CD4-positive, alpha-beta T cell treated with Interleukin-6 at 100 ng/mL for 8 hours (primary cell): ENCODE measurements at regions not wholly inside any gene's neighbourhood (a gene's known extent, or its start where the extent isn't known, plus 50 kb on each side); places are given as distances from the start of the nearest gene placed in this dataset.
A peak's percentile ranks its signal among the peaks of the same experiment; 100 is the strongest.
"Not testable (repeated sequence)": the region's sequence is repeated elsewhere in the genome, so short reads cannot be mapped to it uniquely, and the experiment has no call there.

ENCODE experiments used
- DNase-seq: peaks from one replicate; pipeline ENCODE4 v3.0.0-alpha.2; 2020; ENCODE audit warnings: mixed read lengths, low spot score

DNA sequence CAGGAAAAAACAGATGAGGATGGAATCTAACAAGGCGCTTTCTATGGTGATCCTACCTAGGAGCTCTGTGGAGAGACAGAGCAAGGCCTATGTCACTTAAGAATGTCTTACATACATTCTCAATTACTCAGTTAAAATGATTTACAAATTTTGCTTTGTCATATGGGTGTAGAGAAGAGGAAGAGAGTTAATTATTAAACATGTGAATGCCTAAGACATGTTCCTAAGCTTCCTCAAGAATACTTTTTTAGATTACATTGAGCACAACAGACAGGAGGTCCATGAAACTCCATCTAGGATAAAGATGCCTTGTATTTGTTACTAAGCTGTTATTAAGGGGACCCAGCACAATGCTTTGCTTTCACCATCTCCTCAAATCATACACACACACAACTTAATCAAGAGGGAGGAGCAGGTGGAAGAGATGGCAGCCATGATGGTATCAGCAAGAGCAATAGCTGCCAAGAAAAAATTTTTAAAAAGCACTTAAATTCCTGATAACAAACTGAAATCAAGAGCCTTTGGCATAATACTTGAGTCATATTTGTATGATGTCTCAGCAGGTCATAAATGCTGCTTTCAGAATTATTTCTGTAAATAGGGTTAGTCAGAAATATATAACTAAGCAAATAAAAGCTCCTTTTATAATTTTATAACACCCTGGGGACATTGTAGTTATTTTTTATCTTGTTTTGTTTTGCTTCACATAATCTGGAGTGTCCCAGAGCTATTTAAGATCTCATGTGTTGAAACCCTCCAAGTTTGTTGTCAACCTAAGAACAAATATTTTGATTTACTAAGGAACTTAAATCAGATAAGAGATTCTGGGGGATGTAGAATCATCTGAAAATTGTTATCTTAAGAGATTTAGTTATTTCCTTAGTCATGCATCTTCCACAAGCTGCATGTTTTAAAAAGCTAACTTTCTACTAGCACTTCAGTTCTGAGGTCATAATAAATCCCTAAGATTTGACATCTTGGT is 70.0 kb upstream of the CD2AP start:
- DNase-seq, result no peak

DNA sequence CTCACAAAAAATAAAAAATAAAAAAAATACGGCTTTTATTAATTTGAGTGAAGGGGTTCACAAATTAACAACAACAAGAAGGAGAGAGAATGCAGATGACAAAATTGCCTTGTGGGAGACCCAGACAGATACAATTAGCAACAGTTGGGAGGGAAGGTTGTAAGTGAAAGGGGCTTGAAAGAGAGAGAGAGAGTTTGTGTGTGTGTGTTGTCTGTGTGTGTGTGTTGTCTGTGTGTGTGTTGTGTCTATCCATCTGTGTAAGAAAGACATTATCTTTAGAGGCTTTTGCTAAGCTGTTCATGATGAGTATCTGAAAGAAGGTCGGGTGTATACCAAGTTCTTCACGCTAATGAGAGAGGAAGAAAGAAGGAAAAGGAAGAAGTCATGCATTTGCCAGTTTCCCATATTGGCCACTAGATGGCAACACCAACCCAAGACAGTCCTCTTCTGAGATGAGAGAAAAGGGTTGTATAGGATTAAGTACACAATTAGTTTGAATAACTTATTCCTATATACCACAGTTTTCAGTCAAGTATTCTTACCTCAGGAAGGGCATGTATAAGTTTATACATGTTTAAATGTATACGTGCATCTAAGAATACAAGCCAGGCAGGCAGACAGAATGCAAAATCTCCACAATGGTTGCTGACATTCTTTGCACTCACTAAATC is 63.7 kb upstream of the CD2AP start:
- peak; percentile 57 for DNase-seq

DNA sequence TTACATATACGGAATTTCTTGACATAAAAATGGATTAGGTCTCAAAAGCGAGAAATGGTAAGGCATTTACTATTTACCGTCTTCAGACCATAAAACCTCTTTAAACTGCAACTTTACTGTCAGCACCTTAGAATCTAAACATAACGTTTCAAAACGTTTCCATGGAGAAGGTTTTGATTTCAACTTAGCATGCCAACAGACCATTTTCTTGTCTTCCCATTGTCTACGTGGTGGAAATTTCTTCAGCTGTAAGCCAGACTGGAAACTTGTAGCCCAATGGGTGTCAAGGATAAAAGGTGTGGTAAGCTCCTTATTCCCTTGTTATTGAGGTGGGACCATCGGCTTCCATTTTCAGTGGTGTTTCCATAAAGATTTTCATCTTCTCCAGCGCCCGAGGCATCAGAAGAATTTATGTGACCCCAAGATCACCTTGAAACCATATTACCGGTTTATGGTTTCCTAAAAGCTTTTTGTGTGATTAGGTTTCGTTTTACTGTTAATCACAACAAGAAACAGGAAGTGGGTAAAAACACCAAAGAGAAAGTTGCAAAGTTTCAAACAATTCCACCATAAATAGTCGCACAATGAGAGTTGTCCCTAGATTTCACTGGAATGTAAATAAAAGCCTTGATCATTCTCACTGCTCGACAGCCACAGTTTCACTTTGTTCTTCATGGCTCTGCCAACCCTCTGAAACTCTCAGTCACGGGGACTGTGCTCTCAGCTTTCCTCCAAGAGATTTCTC is 63.0 kb upstream of the CD2AP start:
- peak; percentile 15 for DNase-seq

DNA sequence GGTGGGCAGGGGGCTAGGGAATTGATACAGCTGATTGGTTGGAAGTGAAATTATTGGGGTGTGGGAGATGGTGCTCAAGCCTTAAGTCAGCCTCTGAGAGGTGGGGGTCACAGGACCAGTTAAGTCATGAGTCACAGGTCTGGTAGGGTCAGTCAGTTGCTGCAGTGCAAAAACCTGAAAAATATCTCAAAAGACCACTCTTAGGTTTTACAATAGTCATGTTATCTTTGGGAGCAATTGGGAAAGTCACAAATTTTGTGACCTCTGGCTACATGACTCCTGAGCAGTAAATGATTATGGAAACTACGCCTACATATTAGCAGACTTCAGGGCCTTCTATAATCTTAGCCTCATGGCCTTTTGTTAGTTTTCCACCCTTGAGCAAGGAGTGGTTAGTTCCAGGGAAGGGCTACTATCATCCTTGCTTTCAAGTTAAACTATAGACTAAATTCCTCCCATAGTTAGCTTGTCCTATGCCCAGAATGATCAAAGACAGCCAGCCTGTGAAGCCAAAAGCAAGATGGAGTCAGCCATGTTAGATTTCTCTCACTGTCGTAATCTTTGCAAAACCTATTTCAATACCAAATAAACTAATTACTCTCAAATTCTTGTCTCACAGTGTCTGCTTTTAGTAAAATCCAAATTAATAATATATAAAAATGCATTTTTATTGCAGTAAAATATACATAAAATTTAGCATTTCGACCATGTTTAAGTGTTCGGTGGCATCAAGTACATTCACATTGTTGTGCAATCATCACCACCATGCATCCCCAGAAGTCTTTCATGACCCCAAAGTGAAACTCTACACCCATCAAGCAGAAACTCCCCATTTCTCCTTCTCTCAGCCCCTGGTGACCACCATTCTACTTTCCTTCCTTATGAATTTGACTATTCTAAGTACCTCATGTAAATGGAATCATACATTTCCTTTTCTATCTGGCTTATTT is 60.9 kb upstream of the CD2AP start:
- no peak for DNase-seq

DNA sequence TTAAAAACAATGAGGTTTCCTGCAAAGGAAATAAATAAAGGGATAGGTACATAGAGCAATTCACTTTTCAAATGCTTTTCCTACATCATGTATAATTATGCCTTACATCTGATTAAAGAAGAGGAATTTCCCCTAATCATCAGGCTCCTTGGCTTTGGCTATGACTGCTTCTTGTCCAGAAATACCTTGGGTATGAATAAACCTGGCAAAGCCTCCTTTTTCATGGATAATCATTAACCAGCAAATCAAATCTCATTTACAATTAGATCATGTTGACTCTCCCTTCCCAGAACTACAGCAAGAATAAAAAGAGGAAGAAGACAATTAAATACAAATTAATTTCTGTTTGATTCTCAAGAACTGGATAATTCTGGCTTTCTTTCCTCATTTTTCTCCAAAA is 58.0 kb upstream of the CD2AP start:
- DNase-seq, result no peak

DNA sequence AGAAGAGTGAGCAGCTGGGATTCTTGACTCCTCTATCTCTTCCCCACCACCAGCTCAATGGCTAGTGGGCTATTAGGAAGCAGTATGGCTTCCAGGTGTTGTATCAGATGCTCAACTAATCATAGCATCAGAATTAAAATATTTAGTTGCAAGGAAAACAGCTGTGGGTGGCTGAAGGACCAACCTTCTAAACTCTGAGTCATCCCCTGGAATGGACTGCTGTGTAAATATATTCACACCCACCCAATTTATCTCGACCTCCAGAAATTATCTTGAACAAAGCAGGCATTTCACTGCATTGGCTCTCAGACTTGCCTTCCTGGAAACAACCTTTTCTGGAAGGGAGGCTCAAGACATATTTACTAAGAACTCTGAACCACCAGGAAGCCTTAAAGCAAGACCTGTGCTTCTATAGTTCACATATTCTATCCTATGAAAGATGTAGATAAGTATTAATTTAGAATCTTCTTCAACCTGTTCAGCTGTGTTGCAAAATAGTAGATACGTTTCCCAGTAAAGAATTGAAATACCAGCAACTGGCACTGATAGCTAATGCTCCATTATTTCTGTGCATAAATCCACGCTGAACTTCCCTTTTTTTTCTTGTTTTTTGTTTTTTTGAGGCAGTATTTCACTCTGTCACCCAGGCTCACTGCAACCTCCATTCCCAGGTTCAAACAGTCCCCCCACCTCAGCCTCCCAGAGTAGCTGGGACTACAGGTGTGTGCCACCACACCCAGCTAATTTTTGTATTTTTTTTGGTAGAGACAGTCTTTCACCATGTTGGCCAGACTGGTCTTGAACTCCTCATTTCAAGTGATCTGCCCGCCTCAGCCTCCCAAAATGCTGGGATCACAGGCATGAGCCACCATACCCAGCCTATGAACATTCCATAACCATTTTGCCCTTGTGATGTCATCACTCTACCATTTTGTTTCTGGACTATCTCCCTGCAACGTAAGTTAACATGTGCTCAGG is 56.9 kb upstream of the CD2AP start:
- no peak for DNase-seq

DNA sequence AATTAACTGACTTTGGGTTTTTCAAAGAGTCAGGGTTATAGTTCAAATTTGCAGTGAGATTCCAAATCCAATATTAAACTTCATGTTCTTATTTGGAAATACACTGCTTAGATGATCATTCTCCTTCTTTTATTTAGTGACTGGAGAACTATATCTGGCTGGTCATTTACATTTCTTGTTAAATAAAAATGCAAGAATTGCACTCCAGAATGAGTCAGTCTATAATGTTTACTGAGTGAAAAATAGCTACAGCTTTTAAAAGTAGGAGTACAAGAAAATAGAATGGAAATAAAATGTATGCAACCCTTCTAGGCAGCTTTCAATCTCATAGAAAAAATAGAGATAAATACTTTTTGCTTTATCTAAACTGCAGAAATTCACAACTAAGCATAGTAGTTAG is 54.5 kb upstream of the CD2AP start:
- no peak for DNase-seq

DNA sequence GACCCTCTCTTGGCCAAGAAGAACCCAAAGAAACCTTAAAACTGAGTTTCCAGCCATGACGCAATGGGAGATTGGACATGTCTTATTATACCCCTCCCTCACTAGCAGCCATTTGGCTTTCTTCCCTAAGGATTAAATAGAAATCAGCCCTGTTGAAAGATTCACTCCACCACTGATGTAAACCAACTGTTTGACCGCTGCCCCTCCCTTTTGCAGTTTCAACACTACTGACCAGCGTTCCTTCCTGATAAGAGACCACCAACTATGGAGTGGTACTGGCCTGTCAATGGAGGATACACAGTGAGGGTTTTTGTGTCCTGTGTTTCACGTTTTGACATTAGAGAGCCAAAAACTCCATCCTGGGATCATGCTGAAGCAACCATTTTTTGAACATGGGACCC is 53.2 kb upstream of the CD2AP start:
- no peak for DNase-seq

DNA sequence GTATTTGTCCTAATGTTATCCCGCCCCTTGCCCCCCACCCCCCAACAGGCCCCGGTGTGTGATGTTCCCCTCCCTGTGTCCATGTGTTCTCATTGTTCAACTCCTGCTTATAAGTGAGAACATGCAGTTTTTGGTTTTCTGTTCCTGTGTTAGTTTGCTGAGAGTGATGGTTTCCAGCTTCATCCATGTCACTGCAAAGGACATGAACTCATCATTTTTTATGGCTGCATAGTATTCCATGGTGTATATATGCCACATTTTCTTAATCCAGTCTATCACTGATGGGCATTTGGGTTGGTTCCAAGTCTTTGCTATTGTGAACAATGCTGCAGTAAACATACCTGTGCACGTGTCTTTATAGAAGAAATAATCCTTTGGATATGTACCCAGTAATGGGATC is 51.9 kb upstream of the CD2AP start:
- DNase-seq, result not testable (repeated sequence)

DNA sequence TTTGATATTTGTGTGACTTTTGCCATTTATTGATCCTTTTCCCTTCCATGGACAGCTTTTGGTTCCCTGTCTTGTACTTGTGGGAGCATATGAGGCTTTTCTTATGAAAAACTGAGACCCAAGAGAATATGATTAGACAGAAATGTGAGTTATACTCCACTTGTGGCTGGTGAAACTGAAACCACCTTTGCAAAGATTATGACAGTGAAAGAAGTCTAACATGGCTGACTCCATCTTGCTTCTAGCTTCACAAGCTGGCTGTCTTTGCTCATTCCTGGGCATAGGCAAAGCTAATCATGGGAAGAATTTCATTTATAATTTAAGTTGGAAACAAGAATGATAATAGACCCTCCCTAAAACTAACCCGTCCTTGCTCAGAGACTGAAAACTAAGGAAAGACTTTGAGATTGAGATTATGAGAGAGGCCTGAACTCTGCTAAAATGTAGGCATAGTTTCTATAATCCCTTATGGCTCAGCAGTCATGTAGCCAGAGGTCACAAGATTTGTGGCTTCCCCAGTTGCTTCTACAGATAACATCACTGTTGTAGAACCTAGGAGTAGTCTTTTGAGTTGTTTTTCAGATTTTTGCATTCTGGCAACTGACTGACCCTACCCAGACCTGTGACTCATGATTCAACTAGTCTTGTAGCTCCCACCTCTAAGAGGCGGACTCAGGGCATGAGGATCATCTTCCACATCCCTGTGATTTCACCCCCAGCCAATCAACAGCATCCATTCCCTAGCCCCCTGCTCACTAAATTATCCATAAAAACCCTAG is 50.9 kb upstream of the CD2AP start:
- no peak for DNase-seq

DNA sequence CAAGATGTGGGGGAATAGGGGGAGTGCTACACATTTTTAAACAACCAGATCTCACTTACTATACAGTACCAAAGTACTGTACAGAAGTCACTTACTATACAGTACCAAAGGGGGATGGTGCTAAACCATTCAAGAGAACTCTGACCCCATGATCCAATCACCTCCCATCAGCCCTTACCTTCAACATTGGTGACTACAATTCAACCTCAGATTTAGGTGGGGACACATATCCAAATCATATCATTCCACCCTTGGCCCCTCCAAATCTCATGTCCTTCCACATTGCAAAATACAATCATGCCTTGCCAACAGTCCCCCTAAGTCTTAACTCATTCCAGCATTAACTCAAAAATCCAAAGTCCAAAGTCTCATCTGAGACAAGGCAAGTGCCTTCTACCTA is 49.9 kb upstream of the CD2AP start:
- no peak for DNase-seq
